Trophoblast cell (in vitro differentiated cells and primary cell): ENCODE measurements at regions not wholly inside any gene's neighbourhood (a gene's known extent, or its start where the extent isn't known, plus 50 kb on each side); places are given as distances from the start of the nearest gene placed in this dataset.

ENCODE experiments used
- DNase-seq, 2 donors: peaks; one replicate each; pipeline ENCODE4 v3.0.0-alpha.2; 2016
- H2AFZ ChIP-seq: 2 replicates; pipeline ENCODE4 v1.6.1; 2013; ENCODE audit warnings: low read length, moderate library complexity, mild to moderate bottlenecking; ENCODE audit not compliant: insufficient read depth, poor library complexity
- H2AK5ac ChIP-seq: 2 replicates; pipeline ENCODE4 v1.6.1; 2013; ENCODE audit warnings: mild to moderate bottlenecking, low read length
- H2BK120ac ChIP-seq: 2 replicates; pipeline ENCODE4 v1.6.1; 2013; ENCODE audit warnings: low read length, mild to moderate bottlenecking, moderate library complexity; ENCODE audit not compliant: insufficient read depth, poor library complexity
- H2BK12ac ChIP-seq: 2 replicates; pipeline ENCODE4 v1.6.1; 2013; ENCODE audit warnings: mild to moderate bottlenecking, low read length, moderate library complexity
- H2BK5ac ChIP-seq: 2 replicates; pipeline ENCODE4 v1.6.1; 2013; ENCODE audit warnings: low read length, low read depth, moderate library complexity, mild to moderate bottlenecking; ENCODE audit not compliant: poor library complexity
- H3K14ac ChIP-seq: 2 replicates; pipeline ENCODE4 v1.6.1; 2013; ENCODE audit warnings: mild to moderate bottlenecking, low read length
- H3K18ac ChIP-seq: 2 replicates; pipeline ENCODE4 v1.6.1; 2013; ENCODE audit warnings: mild to moderate bottlenecking, low read length
- H3K23ac ChIP-seq: 2 replicates; pipeline ENCODE4 v1.6.1; 2013; ENCODE audit warnings: low read length
- H3K27ac ChIP-seq: 2 replicates; pipeline ENCODE4 v1.5.1; 2013; ENCODE audit warnings: low read depth, mild to moderate bottlenecking, inconsistent platforms, low read length, moderate library complexity
- H3K27me3 ChIP-seq: 2 replicates; pipeline ENCODE4 v1.6.1; 2013; ENCODE audit warnings: inconsistent platforms, mild to moderate bottlenecking, low read length, moderate library complexity; ENCODE audit not compliant: insufficient read depth
- H3K36me3 ChIP-seq, 2 experiments: 1 replicate in 1 of 2; 2 replicates in 1 of 2; pipeline ENCODE4 v1.6.1; 2013; ENCODE audit warnings: low read length in 2 of 2, mild to moderate bottlenecking in 2 of 2, moderate library complexity in 1 of 2; ENCODE audit not compliant: insufficient read depth in 2 of 2, control insufficient read depth in 1 of 2
- H3K4ac ChIP-seq: 2 replicates; pipeline ENCODE4 v1.6.1; 2013; ENCODE audit warnings: low read depth, mild to moderate bottlenecking, low read length, moderate library complexity
- H3K4me1 ChIP-seq, 2 experiments: 1 replicate in 1 of 2; 2 replicates in 1 of 2; pipeline ENCODE4 v1.6.1; 2013; ENCODE audit warnings: low read length in 2 of 2, mild to moderate bottlenecking in 2 of 2, moderate library complexity in 1 of 2; ENCODE audit not compliant: insufficient read depth in 2 of 2, control insufficient read depth in 1 of 2
- H3K4me2 ChIP-seq: 2 replicates; pipeline ENCODE4 v1.6.1; 2013; ENCODE audit warnings: inconsistent platforms, mild to moderate bottlenecking, low read length, moderate library complexity
- H3K4me3 ChIP-seq: 2 replicates; pipeline ENCODE4 v1.5.1; 2013; ENCODE audit warnings: mild to moderate bottlenecking, low read depth, low read length, inconsistent platforms
- H3K79me1 ChIP-seq: one replicate; pipeline ENCODE4 v1.6.1; 2013; ENCODE audit warnings: low read length
- H3K79me2 ChIP-seq: 2 replicates; pipeline ENCODE4 v1.6.1; 2013; ENCODE audit warnings: low read length, mild to moderate bottlenecking; ENCODE audit not compliant: control insufficient read depth, insufficient read depth, poor library complexity
- H3K9ac ChIP-seq: 2 replicates; pipeline ENCODE4 v1.6.1; 2013; ENCODE audit warnings: mild to moderate bottlenecking, low read length
- H3K9me3 ChIP-seq: 2 replicates; pipeline ENCODE4 v1.6.1; 2013; ENCODE audit warnings: low read depth, mild to moderate bottlenecking, control low read depth, inconsistent platforms, low read length; ENCODE audit not compliant: insufficient read depth
- H4K12ac ChIP-seq: 2 replicates; pipeline ENCODE4 v1.6.1; 2013; ENCODE audit warnings: low read depth, mild to moderate bottlenecking, low read length, moderate library complexity
- H4K8ac ChIP-seq: 2 replicates; pipeline ENCODE4 v1.6.1; 2013; ENCODE audit warnings: low read depth, mild to moderate bottlenecking, low read length, moderate library complexity
- H4K91ac ChIP-seq: one replicate; pipeline ENCODE4 v1.6.1; 2013; ENCODE audit warnings: low read depth, mild to moderate bottlenecking, low read length, moderate library complexity
- WGBS: extraction: QIAGEN DNeasy Blood & Tissue Kit; methylation state at CpG from one replicate; pipeline ENCODE4 v1.1.7; 2013; ENCODE audit warnings: missing lambda C conversion rate; ENCODE audit not compliant: insufficient read length, insufficient coverage; ENCODE audit errors: extremely low coverage; 5-methylcytosine and 5-hydroxymethylcytosine counted together

DNA sequence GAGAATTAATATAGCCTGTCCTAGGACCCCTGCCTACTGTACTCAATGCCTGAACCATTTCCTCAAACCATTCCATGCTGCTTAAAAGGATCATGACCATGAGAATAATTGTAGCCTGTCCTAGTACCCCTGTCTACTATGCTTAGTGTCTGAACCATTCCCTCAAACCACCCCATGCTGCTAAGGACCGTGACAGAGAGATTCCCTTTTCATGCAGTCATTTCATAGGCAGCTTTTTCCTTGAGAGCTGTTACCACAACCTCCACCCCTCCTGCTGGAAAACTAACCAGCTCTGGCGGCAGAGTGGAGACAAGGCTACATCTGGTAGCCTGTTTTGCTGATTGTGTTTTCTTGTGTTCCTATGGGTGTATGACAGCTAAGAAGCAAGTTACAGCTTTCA, 174.9 kb upstream of the SMARCAD1 start:
- Histone ChIP-seq H4K91ac (no peak overlapping the region), H3K4me2 (no peak overlapping the region), H2AK5ac (no peak overlapping the region), H2BK120ac (no peak overlapping the region), H4K8ac (no peak overlapping the region), H3K23ac (no peak overlapping the region), H4K12ac (no peak overlapping the region), H3K36me3 (no peaks in the 10 kb centered on the region), H3K27me3 (no peaks in the 10 kb centered on the region), H3K27ac (no peak overlapping the region), H3K4ac (no peak overlapping the region), H2AFZ (no peak overlapping the region), H3K79me1 (no peaks in the 10 kb centered on the region), H3K18ac (no peak overlapping the region), H3K4me3 (no peak overlapping the region), H3K4me1 (no peaks in the 10 kb centered on the region), H2BK12ac (no peak overlapping the region), H3K9me3 (no peaks in the 10 kb centered on the region), H3K79me2 (no peaks in the 10 kb centered on the region), H3K14ac (no peak overlapping the region), H3K9ac (no peak overlapping the region), H2BK5ac (no peak overlapping the region)
- DNase-seq: no peak
- no CpG with 5 or more reads among the region's 2 CpGs for WGBS

DNA sequence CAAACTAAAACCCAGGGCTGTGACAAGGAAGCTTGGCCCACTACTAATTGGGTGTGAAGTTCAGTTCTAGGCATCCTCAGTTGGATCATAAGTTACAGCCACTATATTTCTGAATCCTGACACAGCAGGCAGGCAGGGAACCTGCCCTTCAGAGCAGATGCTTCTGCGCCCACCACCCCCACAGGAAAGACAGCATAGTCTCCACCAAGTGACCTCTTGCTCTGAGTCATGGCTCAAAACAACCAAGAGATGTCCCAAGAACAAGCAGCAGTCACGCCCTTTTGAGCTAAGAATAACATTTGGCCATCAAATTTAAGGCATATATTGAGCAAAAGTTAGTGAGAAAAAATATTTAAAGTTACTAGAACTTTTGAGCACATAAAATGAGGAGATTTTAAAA, 170.7 kb upstream of the SMARCAD1 start:
- H3K9ac ChIP-seq: no peak overlapping the region
- H3K4ac ChIP-seq: no peak overlapping the region
- H3K79me1 ChIP-seq: no peaks in the 10 kb centered on the region
- no peak overlapping the region for H3K4me2 ChIP-seq
- H3K23ac ChIP-seq: no peak overlapping the region
- H2BK5ac ChIP-seq: no peak overlapping the region
- no peak overlapping the region for H2AK5ac ChIP-seq
- H3K4me1 ChIP-seq: no peaks in the 10 kb centered on the region
- no peaks in the 10 kb centered on the region for H3K36me3 ChIP-seq
- H3K27me3 ChIP-seq: no peaks in the 10 kb centered on the region
- no peaks in the 10 kb centered on the region for H3K79me2 ChIP-seq
- DNase-seq: no peak
- no peak overlapping the region for H4K91ac ChIP-seq
- H3K14ac ChIP-seq: no peak overlapping the region
- no peak overlapping the region for H4K12ac ChIP-seq
- H3K27ac ChIP-seq: no peak overlapping the region
- H3K18ac ChIP-seq: no peak overlapping the region
- WGBS: no CpG with 5 or more reads among the region's 2 CpGs
- H2AFZ ChIP-seq: no peak overlapping the region
- no peak overlapping the region for H3K4me3 ChIP-seq
- H2BK12ac ChIP-seq: no peak overlapping the region
- H4K8ac ChIP-seq: no peak overlapping the region
- no peak overlapping the region for H2BK120ac ChIP-seq
- H3K9me3 ChIP-seq: no peaks in the 10 kb centered on the region

DNA sequence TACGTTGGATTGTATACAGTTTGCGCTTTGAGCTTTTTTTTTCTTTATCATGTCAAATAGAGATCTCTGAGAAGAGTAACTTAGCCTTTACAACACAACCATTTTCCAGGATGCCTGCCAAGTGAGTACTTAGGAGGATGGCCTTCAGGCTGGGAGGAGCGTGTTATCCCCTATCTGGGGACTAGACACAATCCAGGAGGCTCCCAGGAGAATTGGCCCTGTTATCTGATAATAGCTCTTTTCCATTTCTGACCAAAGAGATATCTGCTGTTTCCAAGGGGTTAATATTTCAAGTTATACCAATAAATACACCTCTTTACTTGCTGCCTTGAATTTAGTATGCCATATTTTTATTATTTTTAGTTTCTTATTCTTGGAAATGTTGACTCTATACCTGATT, 169.5 kb upstream of the SMARCAD1 start:
- Histone ChIP-seq H3K18ac (no peak overlapping the region), H3K9ac (no peak overlapping the region), H3K14ac (no peak overlapping the region), H2BK120ac (no peak overlapping the region), H3K79me2 (no peaks in the 10 kb centered on the region), H3K23ac (no peak overlapping the region), H3K9me3 (no peaks in the 10 kb centered on the region), H3K79me1 (no peaks in the 10 kb centered on the region), H3K4me3 (no peak overlapping the region), H3K4me2 (no peak overlapping the region), H2AFZ (no peak overlapping the region), H4K8ac (no peak overlapping the region), H2BK12ac (no peak overlapping the region), H4K12ac (no peak overlapping the region), H3K27me3 (no peaks in the 10 kb centered on the region), H2BK5ac (no peak overlapping the region), H3K27ac (no peak overlapping the region), H3K36me3 (no peaks in the 10 kb centered on the region), H3K4me1 (no peaks in the 10 kb centered on the region), H4K91ac (no peak overlapping the region), H2AK5ac (no peak overlapping the region), H3K4ac (no peak overlapping the region)
- no peak for DNase-seq
- no CpG with 5 or more reads among the region's 3 CpGs for WGBS

DNA sequence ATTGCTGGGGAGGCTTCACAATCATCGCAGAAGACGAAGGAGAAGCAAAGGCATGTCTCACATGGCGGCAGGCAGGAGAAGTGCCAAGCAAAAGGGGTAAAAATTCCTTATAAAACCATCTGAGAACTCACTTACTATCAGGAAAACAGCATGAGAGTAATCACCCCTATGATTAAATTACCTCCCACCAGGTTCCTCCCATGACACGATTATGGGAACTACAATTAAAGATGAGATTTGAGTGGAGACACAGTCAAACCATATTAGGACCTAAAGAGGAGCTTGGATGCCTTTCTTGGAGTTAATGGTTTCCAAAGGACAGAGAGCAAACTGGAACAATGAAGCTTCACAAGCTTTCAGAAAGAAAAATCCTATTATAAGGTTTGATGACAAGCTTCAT, 168.4 kb upstream of the SMARCAD1 start:
- H3K36me3 ChIP-seq: no peaks in the 10 kb centered on the region
- H4K12ac ChIP-seq: no peak overlapping the region
- no peak overlapping the region for H3K14ac ChIP-seq
- no peaks in the 10 kb centered on the region for H3K9me3 ChIP-seq
- no peak overlapping the region for H2BK5ac ChIP-seq
- no peak for DNase-seq
- H3K4me2 ChIP-seq: no peak overlapping the region
- H4K91ac ChIP-seq: no peak overlapping the region
- H2AK5ac ChIP-seq: no peak overlapping the region
- H2AFZ ChIP-seq: no peak overlapping the region
- H3K4ac ChIP-seq: no peak overlapping the region
- H3K27me3 ChIP-seq: no peaks in the 10 kb centered on the region
- no peaks in the 10 kb centered on the region for H3K4me1 ChIP-seq
- no peak overlapping the region for H2BK12ac ChIP-seq
- no CpG with 5 or more reads among the region's 4 CpGs for WGBS
- no peak overlapping the region for H2BK120ac ChIP-seq
- no peak overlapping the region for H4K8ac ChIP-seq
- H3K79me1 ChIP-seq: no peaks in the 10 kb centered on the region
- H3K27ac ChIP-seq: no peak overlapping the region
- no peak overlapping the region for H3K9ac ChIP-seq
- H3K23ac ChIP-seq: no peak overlapping the region
- H3K79me2 ChIP-seq: no peaks in the 10 kb centered on the region
- H3K4me3 ChIP-seq: no peak overlapping the region
- H3K18ac ChIP-seq: no peak overlapping the region
